Osteocyte (in vitro differentiated cells): ENCODE measurements at regions not wholly inside any gene's neighbourhood (a gene's known extent, or its start where the extent isn't known, plus 50 kb on each side); places are given as distances from the start of the nearest gene placed in this dataset.

Source experiments
- DNase-seq: peaks from one replicate; pipeline ENCODE4 v3.0.0; 2021; ENCODE audit warnings: mixed read lengths; ENCODE audit not compliant: unreplicated experiment; ENCODE audit errors: extremely low spot score
- H3K27ac Mint-ChIP-seq: one replicate; pipeline ENCODE4 v1.8.0; 2021; ENCODE audit warnings: mild to moderate bottlenecking, mixed read lengths; ENCODE audit not compliant: unreplicated experiment
- H3K27me3 Mint-ChIP-seq: one replicate; pipeline ENCODE4 v1.8.0; 2021; ENCODE audit warnings: mixed read lengths; ENCODE audit not compliant: unreplicated experiment
- H3K36me3 Mint-ChIP-seq: one replicate; pipeline ENCODE4 v1.8.0; 2021; ENCODE audit warnings: mixed read lengths; ENCODE audit not compliant: unreplicated experiment
- H3K4me1 Mint-ChIP-seq: one replicate; pipeline ENCODE4 v1.8.0; 2021; ENCODE audit warnings: mixed read lengths; ENCODE audit not compliant: unreplicated experiment
- H3K4me3 Mint-ChIP-seq: one replicate; pipeline ENCODE4 v1.8.0; 2021; ENCODE audit warnings: mild to moderate bottlenecking, moderate library complexity, mixed read lengths; ENCODE audit not compliant: unreplicated experiment
- H3K9me3 Mint-ChIP-seq: one replicate; pipeline ENCODE4 v1.8.0; 2021; ENCODE audit warnings: mixed read lengths; ENCODE audit not compliant: unreplicated experiment
- CTCF ChIP-seq: fragments of 200-600 bp; sonication (generic); IDR thresholded peaks from 2 replicates; pipeline ENCODE4 v1.5.0; 2021; ENCODE audit warnings: antibody characterized with exemption, mild to moderate bottlenecking, moderate library complexity

- H3K4me3 Mint-ChIP-seq, result no peak overlapping the region
- no peak for TF ChIP-seq CTCF
- H3K9me3 Mint-ChIP-seq, result peaks cover 12% of the 10 kb centered on the region
- no peaks in the 10 kb centered on the region for H3K27me3 Mint-ChIP-seq
- no peaks in the 10 kb centered on the region for H3K4me1 Mint-ChIP-seq
- no peak overlapping the region for H3K27ac Mint-ChIP-seq
- no peaks in the 10 kb centered on the region for H3K36me3 Mint-ChIP-seq
- DNase-seq, result no peak
Observed at GRCh38 chr5:175118700-175119309, 325.2 kb downstream of the DRD1 start.

DNA sequence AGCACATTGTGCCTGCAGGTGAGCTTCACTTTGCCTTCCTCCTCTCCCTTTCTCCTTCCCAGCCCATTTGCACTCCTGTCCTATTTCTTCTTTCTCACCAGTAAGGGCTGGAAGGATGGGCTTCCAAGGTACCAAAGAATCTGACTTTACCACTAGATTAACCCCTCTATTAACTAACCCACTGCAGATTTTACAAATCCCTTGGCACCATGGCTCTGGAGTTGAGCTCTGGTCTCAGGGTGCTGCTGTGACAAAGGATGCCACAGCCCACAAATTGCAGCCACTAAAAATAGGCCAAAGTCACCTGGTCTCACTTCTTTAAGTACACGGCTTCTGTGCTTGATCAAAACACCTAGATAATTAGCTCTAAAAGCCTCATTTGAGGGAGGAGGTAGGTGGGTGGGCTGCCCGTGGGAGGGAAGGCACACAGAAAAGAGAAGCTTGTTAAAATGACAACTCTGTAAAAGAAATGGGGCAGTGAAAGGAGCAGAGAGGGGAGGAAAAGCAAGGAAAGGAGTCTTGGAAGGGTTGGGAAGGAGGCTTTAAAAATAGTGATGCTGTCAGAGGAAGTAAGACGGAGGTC, 327.4 kb downstream of the DRD1 start:
- Mint-ChIP-seq H3K27ac (no peak overlapping the region), H3K4me1 (no peaks in the 10 kb centered on the region), H3K4me3 (no peak overlapping the region), H3K27me3 (no peaks in the 10 kb centered on the region), H3K9me3 (peaks cover 16% of the 10 kb centered on the region), H3K36me3 (no peaks in the 10 kb centered on the region)
- no peak for TF ChIP-seq CTCF
- DNase-seq, result no peak

DNA sequence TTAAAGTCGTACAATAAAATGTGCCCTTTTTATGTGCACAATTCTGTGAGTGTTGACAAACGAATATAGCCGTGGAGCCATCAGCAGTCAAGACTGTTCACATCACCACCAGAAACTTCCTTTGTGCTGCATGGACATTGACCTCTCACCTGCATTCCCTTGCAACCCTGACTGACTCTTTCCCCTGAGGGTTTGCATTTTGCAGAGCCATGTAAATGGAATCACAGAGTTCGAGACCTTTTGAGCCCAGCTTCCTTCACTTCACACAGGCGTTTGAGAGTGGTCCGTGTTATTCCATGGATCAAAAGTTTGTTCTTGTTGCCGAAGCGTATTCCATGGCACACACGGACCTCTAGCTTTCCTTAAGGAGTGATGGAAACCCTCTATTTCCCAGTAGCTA, 328.2 kb downstream of the DRD1 start:
- peaks cover 12% of the 10 kb centered on the region for H3K9me3 Mint-ChIP-seq

DNA sequence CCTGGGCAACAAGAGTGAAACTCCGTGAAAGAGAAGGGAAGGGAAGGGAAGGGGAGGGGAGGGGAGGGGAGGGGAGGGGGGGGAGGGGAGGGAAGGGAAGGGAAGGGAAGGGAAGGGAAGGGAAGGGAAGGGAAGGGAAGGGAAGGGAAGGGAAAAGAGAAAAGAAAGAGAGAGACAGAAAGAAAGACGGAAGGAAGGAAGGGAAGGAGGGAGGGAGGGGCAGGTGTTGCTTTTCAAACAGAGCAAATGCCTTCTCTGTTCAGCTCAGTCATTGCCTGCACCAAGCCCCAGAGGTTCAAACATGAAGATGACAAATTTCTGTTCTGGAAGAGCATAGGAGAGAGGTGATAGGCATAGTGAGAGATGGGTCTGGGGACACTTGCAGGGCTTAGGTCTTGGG, 330.0 kb downstream of the DRD1 start:
- no peak for TF ChIP-seq CTCF
- Mint-ChIP-seq H3K27ac (no peak overlapping the region), H3K9me3 (peaks cover 21% of the 10 kb centered on the region), H3K4me1 (no peaks in the 10 kb centered on the region), H3K27me3 (no peaks in the 10 kb centered on the region), H3K4me3 (no peak overlapping the region), H3K36me3 (no peaks in the 10 kb centered on the region)
- DNase-seq, result no peak

More for the DNA sequence above, 328.2 kb downstream of the DRD1 start:
- Mint-ChIP-seq H3K36me3 (no peaks in the 10 kb centered on the region), H3K27ac (no peak overlapping the region), H3K27me3 (no peaks in the 10 kb centered on the region), H3K4me1 (no peaks in the 10 kb centered on the region), H3K4me3 (no peak overlapping the region)
- no peak for TF ChIP-seq CTCF
- DNase-seq, result no peak

DNA sequence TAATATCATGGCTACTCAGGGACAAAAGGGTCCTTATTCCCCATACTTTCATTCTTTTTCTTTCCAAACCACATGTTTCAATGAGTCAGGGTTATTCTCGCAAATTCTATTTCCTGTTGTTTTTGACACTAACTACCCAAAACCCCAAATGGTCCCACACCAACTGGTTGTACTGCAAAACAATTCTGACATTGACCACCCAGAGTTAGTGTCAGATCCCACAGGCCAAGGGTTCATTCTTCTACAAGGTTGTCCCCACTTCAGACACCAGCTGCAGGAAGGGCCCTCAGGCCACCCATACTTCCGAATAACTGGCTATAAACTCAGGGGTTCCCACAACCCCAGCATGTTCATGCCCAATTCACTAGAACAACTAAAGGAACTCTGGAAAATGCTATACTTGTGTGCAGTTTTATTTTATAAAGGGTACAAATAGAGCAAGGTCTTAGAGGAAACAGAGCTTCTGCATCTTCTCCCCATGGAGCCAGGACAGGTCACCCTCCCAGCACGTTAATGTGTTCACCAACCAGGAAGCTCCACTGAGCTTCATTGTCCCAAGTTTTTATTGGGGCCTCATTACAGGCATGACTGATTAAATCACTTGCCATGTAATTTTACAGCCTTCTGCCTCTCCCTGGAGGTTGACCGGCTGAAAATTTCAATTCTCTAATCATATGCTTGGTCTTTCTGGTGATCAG, 334.8 kb downstream of the DRD1 start:
- H3K27me3 Mint-ChIP-seq, result no peaks in the 10 kb centered on the region
- H3K9me3 Mint-ChIP-seq, result peaks cover 25% of the 10 kb centered on the region
- peaks cover 2% of the 10 kb centered on the region for H3K36me3 Mint-ChIP-seq
- H3K27ac Mint-ChIP-seq, result no peak overlapping the region
- no peak for DNase-seq
- H3K4me1 Mint-ChIP-seq, result no peaks in the 10 kb centered on the region
- TF ChIP-seq CTCF, result no peak
- no peak overlapping the region for H3K4me3 Mint-ChIP-seq
